ENCODE measurements at regions not wholly inside any gene's neighbourhood (a gene's known extent, or its start where the extent isn't known, plus 50 kb on each side); places are given as distances from the start of the nearest gene placed in this dataset.

DNA sequence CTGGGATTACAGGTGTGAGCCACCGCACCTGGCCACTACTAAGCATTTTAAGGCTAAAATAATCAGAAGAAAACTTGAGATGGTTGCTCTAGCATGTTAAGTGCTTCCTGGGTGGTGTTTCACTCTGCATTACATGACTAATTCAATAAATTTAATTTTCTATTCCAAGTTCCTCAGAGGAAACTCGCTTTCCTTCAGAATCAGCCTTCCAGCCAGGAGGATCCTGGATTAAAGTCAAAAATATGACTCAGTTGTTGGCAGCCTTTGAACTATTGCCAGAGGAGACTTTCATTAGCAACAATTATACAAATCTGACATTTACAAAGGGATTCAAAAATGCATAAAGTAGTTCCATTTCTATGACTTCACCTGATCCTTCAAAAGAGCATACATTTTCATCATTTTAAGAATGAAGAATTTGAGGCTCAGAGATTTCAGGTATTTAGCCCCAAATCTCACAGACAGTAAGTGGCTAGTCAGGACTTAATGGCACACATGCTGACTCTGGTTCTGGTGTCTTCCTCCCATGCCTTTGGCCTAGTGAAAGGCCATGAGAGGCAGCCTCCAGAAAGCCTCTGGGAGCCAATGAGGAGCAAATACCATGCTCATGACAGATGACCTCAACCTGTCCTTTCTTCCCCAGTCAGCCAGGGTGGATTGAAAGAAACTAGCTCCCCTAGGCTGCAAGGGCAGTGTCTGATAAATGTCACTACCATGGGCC is 115.7 kb downstream of the MAP3K21 start:
- H3K27ac ChIP-seq = no peak overlapping the region
- no peak for DNase-seq
- intact Hi-C loops (cut with DNase I; ENCODE audit: low total_unique reads) = loop anchor here (10.0 kb wide), 1 partner anchor 342 kb away; no protein-coding TSS in a partner anchor
- peaks cover 0 to 15% (median 0%) of the 10 kb centered on the region in 3 donors for H3K27me3 ChIP-seq
- 44 to 50% (median 48%) methylated on average over 2 of the region's 2 CpGs for WGBS, 5 donors
- TF ChIP-seq, protein P1, sequence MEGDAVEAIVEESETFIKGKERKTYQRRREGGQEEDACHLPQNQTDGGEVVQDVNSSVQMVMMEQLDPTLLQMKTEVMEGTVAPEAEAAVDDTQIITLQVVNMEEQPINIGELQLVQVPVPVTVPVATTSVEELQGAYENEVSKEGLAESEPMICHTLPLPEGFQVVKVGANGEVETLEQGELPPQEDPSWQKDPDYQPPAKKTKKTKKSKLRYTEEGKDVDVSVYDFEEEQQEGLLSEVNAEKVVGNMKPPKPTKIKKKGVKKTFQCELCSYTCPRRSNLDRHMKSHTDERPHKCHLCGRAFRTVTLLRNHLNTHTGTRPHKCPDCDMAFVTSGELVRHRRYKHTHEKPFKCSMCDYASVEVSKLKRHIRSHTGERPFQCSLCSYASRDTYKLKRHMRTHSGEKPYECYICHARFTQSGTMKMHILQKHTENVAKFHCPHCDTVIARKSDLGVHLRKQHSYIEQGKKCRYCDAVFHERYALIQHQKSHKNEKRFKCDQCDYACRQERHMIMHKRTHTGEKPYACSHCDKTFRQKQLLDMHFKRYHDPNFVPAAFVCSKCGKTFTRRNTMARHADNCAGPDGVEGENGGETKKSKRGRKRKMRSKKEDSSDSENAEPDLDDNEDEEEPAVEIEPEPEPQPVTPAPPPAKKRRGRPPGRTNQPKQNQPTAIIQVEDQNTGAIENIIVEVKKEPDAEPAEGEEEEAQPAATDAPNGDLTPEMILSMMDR (IDR thresholded peaks at IDR 0.05) = no peak
- TF ChIP-seq EP300 (IDR thresholded peaks at IDR 0.05) = no peak
- no peak for TF ChIP-seq POLR2A (IDR thresholded peaks at IDR 0.05)
- no peak for TF ChIP-seq POLR2AphosphoS5 (IDR thresholded peaks at IDR 0.05)
- H3K4me1 ChIP-seq = peaks cover 0 to 7% (median 5%) of the 10 kb centered on the region in 4 donors
- H3K9me3 ChIP-seq = peaks cover 0 to 7% (median 4%) of the 10 kb centered on the region in 4 donors
- no peaks in the 10 kb centered on the region for H3K36me3 ChIP-seq
- no peak overlapping the region for H3K4me3 ChIP-seq

DNA sequence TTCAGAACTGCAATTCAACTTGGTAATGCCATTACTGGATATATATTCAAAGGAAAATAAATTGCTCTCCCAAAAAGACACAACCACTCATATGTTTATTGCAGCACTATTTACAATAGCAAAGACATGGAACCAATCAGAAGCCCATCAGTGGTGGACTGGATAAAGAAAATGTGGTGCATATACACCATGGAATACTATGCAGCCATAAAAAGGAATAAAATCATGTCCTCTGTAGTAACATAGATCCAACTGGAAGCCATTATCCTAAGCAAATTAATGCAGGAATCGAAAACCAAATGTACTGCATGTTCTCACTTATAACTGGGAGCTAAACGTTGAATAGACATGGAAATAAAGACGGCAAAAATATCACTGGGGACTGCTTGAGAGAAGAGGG is 117.0 kb downstream of the MAP3K21 start:
- Histone ChIP-seq H3K36me3 (no peaks in the 10 kb centered on the region), H3K4me3 (no peak overlapping the region), H3K9me3 (peaks cover 0 to 7% (median 4%) of the 10 kb centered on the region in 4 donors), H3K4me1 (peaks cover 0 to 7% (median 5%) of the 10 kb centered on the region in 4 donors), H3K27me3 (peaks cover 0 to 12% (median 0%) of the 10 kb centered on the region in 3 donors), H3K27ac (no peak overlapping the region)
- 89 to 97% (median 92%) methylated on average over 3 of the region's 3 CpGs for WGBS, 5 donors
- TF ChIP-seq, protein P1 (IDR thresholded peaks at IDR 0.05) = no peak
- no peak for TF ChIP-seq EP300 (IDR thresholded peaks at IDR 0.05)
- no peak for TF ChIP-seq POLR2AphosphoS5 (IDR thresholded peaks at IDR 0.05)
- no peak for TF ChIP-seq POLR2A (IDR thresholded peaks at IDR 0.05)
- intact Hi-C loops (cut with DNase I; ENCODE audit: low total_unique reads) = loop anchor here (10.0 kb wide), 1 partner anchor 340 kb away; no protein-coding TSS in a partner anchor
- no peak for DNase-seq

DNA sequence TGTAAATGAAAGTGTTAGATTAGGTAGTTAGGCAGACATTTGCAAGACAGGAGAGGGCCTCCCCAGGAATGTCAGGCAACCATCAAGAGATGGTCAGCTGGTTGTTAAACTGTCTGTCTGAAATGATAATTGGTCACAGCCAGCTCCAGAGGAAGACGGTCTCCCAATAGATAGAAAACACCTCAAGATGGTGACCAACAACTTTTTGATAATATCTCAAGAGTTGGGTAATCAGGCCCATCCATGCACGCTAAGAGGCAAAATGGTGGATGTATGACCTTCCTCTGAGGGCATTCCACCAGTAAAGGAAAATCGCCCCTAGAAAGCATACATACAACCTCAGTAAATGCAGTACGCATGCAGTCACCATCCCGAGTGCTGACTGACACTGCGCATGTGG is 118.2 kb downstream of the MAP3K21 start:
- DNase-seq = no peak
- Histone ChIP-seq H3K36me3 (no peaks in the 10 kb centered on the region), H3K4me3 (no peak overlapping the region), H3K9me3 (peaks cover 0 to 7% (median 4%) of the 10 kb centered on the region in 4 donors), H3K27me3 (no peaks in the 10 kb centered on the region), H3K27ac (no peak overlapping the region), H3K4me1 (peaks cover 0 to 5% (median 4%) of the 10 kb centered on the region in 4 donors)
- intact Hi-C loops (cut with DNase I; ENCODE audit: low total_unique reads) = loop anchor here (10.0 kb wide), 1 partner anchor 339 kb away; no protein-coding TSS in a partner anchor
- 92 to 99% (median 98%) methylated on average over 6 of the region's 6 CpGs for WGBS, 5 donors
- TF ChIP-seq POLR2AphosphoS5 (IDR thresholded peaks at IDR 0.05) (no peak), POLR2A (IDR thresholded peaks at IDR 0.05) (no peak), EP300 (IDR thresholded peaks at IDR 0.05) (no peak)
- TF ChIP-seq, protein P1 (IDR thresholded peaks at IDR 0.05) = no peak

DNA sequence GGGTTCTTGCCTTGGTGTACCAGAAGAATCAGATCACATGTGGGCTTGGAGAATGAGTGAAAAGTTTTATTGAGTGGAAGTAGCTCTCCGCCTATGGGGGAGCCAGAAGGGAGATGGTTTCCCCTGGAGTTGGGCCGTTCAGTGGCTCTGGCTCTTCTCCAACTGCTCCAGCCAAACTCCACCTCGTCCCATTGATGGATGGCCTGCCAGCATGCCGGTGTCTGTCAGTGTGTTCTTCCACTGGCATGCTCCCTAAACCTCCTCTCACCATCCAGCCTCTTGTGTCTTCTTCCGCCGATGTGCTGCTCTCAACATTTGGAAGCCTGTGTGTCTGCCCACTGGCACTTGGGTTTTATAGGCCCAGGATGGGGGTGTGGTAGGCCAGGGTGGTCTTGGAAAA is 119.4 kb downstream of the MAP3K21 start:
- intact Hi-C loops (cut with DNase I; ENCODE audit: low total_unique reads) = loop anchor here (10.0 kb wide), 1 partner anchor 338 kb away; no protein-coding TSS in a partner anchor
- no peaks in the 10 kb centered on the region for H3K27me3 ChIP-seq
- TF ChIP-seq POLR2A (IDR thresholded peaks at IDR 0.05) = no peak
- TF ChIP-seq, protein P1 (IDR thresholded peaks at IDR 0.05) = no peak
- no peak for TF ChIP-seq EP300 (IDR thresholded peaks at IDR 0.05)
- no peak for TF ChIP-seq POLR2AphosphoS5 (IDR thresholded peaks at IDR 0.05)
- H3K9me3 ChIP-seq = peaks cover 0 to 7% (median 4%) of the 10 kb centered on the region in 4 donors
- no peak for DNase-seq
- whole genome bisulfite sequencing, 5 donors = 72 to 86% (median 81%) methylated on average over 6 of the region's 6 CpGs
- H3K4me3 ChIP-seq = no peak overlapping the region
- H3K27ac ChIP-seq = no peak overlapping the region
- H3K36me3 ChIP-seq = no peaks in the 10 kb centered on the region
- H3K4me1 ChIP-seq = no peaks in the 10 kb centered on the region
